ENCODE measurements at regions not wholly inside any gene's neighbourhood (a gene's known extent, or its start where the extent isn't known, plus 50 kb on each side); places are given as distances from the start of the nearest gene placed in this dataset.

DNA sequence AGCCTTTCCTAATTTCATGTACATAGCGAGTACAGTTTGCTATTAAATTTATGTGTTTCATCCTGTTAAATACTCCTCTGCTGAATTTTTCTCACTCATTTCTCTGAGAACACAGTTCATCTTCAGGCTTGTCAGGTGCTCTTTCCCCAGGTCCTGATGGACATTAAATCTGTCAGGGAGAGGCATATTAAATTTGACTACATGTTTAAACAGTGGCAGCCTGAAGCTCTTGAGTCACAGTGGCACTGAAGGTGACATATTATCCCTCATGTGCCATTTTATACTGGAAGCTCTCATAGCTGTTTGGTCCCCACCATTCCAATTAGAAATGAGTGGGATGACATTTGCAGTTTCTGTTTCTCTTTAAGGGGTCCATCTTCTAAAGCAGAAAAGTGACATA lies 1089.6 kb upstream of the SORCS1 start (continued):
- TF ChIP-seq JUN (IDR thresholded peaks at IDR 0.05; ENCODE audit: low read depth, low read length) (no peak), EZH2 (IDR thresholded peaks at IDR 0.05; ENCODE audit: low read depth, low read length, severe bottlenecking) (no peak), KDM4A (IDR thresholded peaks at IDR 0.05; ENCODE audit: low read depth, low read length, severe bottlenecking) (no peak)
